Psoas muscle (tissue), 7 donors: ENCODE measurements at regions not wholly inside any gene's neighbourhood (a gene's known extent, or its start where the extent isn't known, plus 50 kb on each side); places are given as distances from the start of the nearest gene placed in this dataset.

Source experiments
- ATAC-seq, 4 donors: fragments of 200-7000 bp; cut with Tn5 transposase; one replicate each; pipeline ENCODE4 v1.9.1; 2020; ENCODE audit warnings: moderate library complexity in 3 of 4, mild to moderate bottlenecking in 2 of 4
- DNase-seq, 2 donors: peaks; one replicate each; pipeline ENCODE4 v3.0.0-alpha.2; 2020
- H3K27ac ChIP-seq: fragments of 200-600 bp; one replicate; pipeline ENCODE4 v1.8.0; 2022
- H3K27me3 ChIP-seq, 3 donors: fragments of 200-600 bp in 1 of 3; one replicate each; pipeline versions ENCODE4 v1.6.1 to v1.8.0; 2013 to 2022; ENCODE audit warnings: low read length in 2 of 3, mild to moderate bottlenecking in 2 of 3, moderate library complexity in 1 of 3; ENCODE audit not compliant: insufficient read depth in 3 of 3
- H3K36me3 ChIP-seq, 2 donors: fragments of 200-600 bp in 1 of 2; one replicate each; pipeline versions ENCODE4 v1.6.1 to v1.8.0; 2013 to 2022; ENCODE audit warnings: low read depth in 1 of 2, mild to moderate bottlenecking in 1 of 2, moderate library complexity in 1 of 2; ENCODE audit not compliant: insufficient read depth in 1 of 2
- H3K4me1 ChIP-seq: fragments of 200-600 bp; one replicate; pipeline ENCODE4 v1.8.0; 2022
- H3K4me3 ChIP-seq: fragments of 200-600 bp; one replicate; pipeline ENCODE4 v1.8.0; 2022; ENCODE audit warnings: mild to moderate bottlenecking
- H3K9me3 ChIP-seq: fragments of 200-600 bp; one replicate; pipeline ENCODE4 v1.8.0; 2022
- CTCF ChIP-seq: fragments of 200-600 bp; IDR thresholded peaks from one replicate; pipeline ENCODE4 v1.8.0; 2022; ENCODE audit warnings: antibody characterized with exemption
- WGBS, 3 donors: extraction: QIAGEN DNeasy Blood & Tissue Kit; methylation state at CpG; one replicate each; pipeline versions ENCODE4 v1.1.6 to v1.1.7; 2013; 5-methylcytosine and 5-hydroxymethylcytosine counted together
- intact Hi-C, 2 donors: fragments of 100-400 bp; cut with DNase I; formaldehyde crosslinking; loops; one replicate each; pipeline versions ENCODE4 v1.11.0 to v1.14.2; 2022
- donor health status: healthy with polysubstance abuse.
- donor health status: DM: no; HTN: no; CAD: no; lungs with moderate emphysema.
- donor health status: Bipolar disorder and iron deficiency.
- donor health status: healthy.
- donor health status: DM: yes; HTN: yes; CAD: no.
- donor health status: DM: no; HTN: no; CAD: no.
- donor health status: DM: yes; HTN: yes; CAD: no.

GRCh38 chr7:101687081-101687480 is 58.0 kb upstream of the MYL10 start:
- no peak for TF ChIP-seq CTCF
- WGBS, 3 donors = 67 to 69% (median 67%) methylated on average over 5 of the region's 5 CpGs
- Histone ChIP-seq H3K9me3 (no peaks in the 10 kb centered on the region), H3K27me3 (no peaks in the 10 kb centered on the region), H3K4me1 (no peaks in the 10 kb centered on the region), H3K4me3 (no peak overlapping the region), H3K36me3 (no peaks in the 10 kb centered on the region), H3K27ac (no peak overlapping the region)
- DNase-seq = no peak
- intact Hi-C loops = loop anchor here (5.0 kb wide), 4 partner anchors 85 to 585 kb away; partner anchors contain the start of gene CUX1 (in 1 of the 2)
- ATAC-seq = no peak

GRCh38 chr7:101687791-101688182 is 58.7 kb upstream of the MYL10 start:
- Histone ChIP-seq H3K9me3 (no peaks in the 10 kb centered on the region), H3K27ac (no peak overlapping the region), H3K27me3 (no peaks in the 10 kb centered on the region), H3K4me3 (peak overlapping the region; percentile 49), H3K36me3 (no peaks in the 10 kb centered on the region), H3K4me1 (no peaks in the 10 kb centered on the region)
- no peak for TF ChIP-seq CTCF
- DNase-seq (no peak), ATAC-seq (peak in 2 of 4 donors; percentile 15 to 23)
- intact Hi-C loops = loop anchor here (2.0 to 5.0 kb wide), 6 partner anchors 85 to 585 kb away; partner anchors contain the start of gene CUX1 (in 1 of the 2)
- WGBS, 3 donors = 64 to 80% (median 65%) methylated on average over 2 to 3 of the region's 3 CpGs

- ATAC-seq (peak; percentile 87 to 98 (median 92)), DNase-seq (peak; percentile 82 to 89)
- Histone ChIP-seq H3K4me1 (no peaks in the 10 kb centered on the region), H3K9me3 (no peaks in the 10 kb centered on the region), H3K4me3 (peak overlapping the region; percentile 49), H3K27ac (no peak overlapping the region), H3K27me3 (no peaks in the 10 kb centered on the region), H3K36me3 (no peaks in the 10 kb centered on the region)
- intact Hi-C loops = loop anchor here (2.0 to 5.0 kb wide), 6 partner anchors 86 to 584 kb away; partner anchors contain the start of gene CUX1 (in 1 of the 2)
- WGBS, 3 donors = 2 to 8% (median 3%) methylated on average over 26 to 43 of the region's 43 CpGs
- peak; percentile 95 for TF ChIP-seq CTCF
These were observed 59.2 kb upstream of the MYL10 start for GRCh38 chr7:101688183-101688831.

- intact Hi-C loops = loop anchor here (2.0 to 5.0 kb wide), 6 partner anchors 87 to 584 kb away; partner anchors contain the start of gene CUX1 (in 1 of the 2)
- ATAC-seq = no peak
These were observed 60.2 kb upstream of the MYL10 start for GRCh38 chr7:101688995-101689907.

More at GRCh38 chr7:101688995-101689907, 60.2 kb upstream of the MYL10 start:
- Histone ChIP-seq H3K4me1 (no peaks in the 10 kb centered on the region), H3K27me3 (no peaks in the 10 kb centered on the region), H3K4me3 (no peak overlapping the region), H3K36me3 (no peaks in the 10 kb centered on the region), H3K9me3 (no peaks in the 10 kb centered on the region), H3K27ac (no peak overlapping the region)
- WGBS, 3 donors = 70 to 74% (median 72%) methylated on average over 15 of the region's 15 CpGs
- no peak for TF ChIP-seq CTCF
- DNase-seq = no peak
